ENCODE measurements at regions not wholly inside any gene's neighbourhood (a gene's known extent, or its start where the extent isn't known, plus 50 kb on each side); places are given as distances from the start of the nearest gene placed in this dataset.

DNA sequence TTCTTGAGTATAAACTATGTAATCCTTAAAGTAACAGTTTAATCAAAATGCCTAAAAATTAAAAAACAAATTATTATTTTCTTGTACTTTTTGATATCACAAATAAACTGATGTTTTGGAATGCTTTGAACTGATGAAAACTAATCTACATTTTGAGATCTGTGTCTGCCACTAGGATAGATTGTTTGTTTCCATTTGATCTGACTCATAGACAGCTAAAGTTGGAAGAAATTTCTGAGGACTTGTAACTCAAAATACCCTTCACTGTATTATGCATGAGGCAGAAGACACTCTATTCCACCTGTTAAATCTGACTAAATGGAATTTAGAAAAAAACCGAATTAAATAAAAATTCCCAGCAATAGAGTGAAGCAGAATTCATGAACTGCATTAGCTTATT lies 1400.0 kb upstream of the FLRT2 start:
- TF ChIP-seq POLR2AphosphoS5 (IDR thresholded peaks at IDR 0.05) (no peak), POLR2A (IDR thresholded peaks at IDR 0.05) (no peak), EP300 (IDR thresholded peaks at IDR 0.05) (no peak)
- TF ChIP-seq, protein P1, sequence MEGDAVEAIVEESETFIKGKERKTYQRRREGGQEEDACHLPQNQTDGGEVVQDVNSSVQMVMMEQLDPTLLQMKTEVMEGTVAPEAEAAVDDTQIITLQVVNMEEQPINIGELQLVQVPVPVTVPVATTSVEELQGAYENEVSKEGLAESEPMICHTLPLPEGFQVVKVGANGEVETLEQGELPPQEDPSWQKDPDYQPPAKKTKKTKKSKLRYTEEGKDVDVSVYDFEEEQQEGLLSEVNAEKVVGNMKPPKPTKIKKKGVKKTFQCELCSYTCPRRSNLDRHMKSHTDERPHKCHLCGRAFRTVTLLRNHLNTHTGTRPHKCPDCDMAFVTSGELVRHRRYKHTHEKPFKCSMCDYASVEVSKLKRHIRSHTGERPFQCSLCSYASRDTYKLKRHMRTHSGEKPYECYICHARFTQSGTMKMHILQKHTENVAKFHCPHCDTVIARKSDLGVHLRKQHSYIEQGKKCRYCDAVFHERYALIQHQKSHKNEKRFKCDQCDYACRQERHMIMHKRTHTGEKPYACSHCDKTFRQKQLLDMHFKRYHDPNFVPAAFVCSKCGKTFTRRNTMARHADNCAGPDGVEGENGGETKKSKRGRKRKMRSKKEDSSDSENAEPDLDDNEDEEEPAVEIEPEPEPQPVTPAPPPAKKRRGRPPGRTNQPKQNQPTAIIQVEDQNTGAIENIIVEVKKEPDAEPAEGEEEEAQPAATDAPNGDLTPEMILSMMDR (IDR thresholded peaks at IDR 0.05): no peak
- 85% methylated on average over 1 of the region's 1 CpG for WGBS
- H3K36me3 ChIP-seq: no peaks in the 10 kb centered on the region
- no peaks in the 10 kb centered on the region for H3K27me3 ChIP-seq
- DNase-seq (ENCODE audit: low spot score in 2 of 2): no peak
- H3K27ac ChIP-seq: no peak overlapping the region
- H3K4me3 ChIP-seq: no peak overlapping the region
- no peaks in the 10 kb centered on the region for H3K9me3 ChIP-seq
- H3K4me1 ChIP-seq: no peaks in the 10 kb centered on the region

DNA sequence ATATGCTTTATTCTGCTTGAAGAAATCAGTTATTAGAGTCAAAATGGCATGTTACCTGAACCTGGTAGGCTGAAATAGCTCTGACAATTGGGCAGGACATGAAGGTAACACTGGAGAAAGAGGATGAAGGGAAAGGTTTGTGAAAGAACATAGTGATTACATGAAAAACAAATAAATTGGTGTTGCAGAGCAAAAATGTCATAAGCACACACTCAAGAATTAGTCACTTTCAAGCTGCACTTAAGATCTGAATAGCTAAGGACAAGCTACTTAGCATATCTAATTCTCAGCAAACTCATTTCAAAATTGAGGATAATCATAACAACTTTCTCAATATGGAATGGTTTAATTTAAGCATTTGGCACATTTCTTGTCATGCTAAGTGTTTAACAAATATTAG lies 1398.0 kb upstream of the FLRT2 start:
- DNase-seq (ENCODE audit: low spot score in 2 of 2): no peak
- no peaks in the 10 kb centered on the region for H3K9me3 ChIP-seq
- no peak overlapping the region for H3K4me3 ChIP-seq
- H3K36me3 ChIP-seq: no peaks in the 10 kb centered on the region
- H3K27me3 ChIP-seq: no peaks in the 10 kb centered on the region
- TF ChIP-seq, protein P1 (IDR thresholded peaks at IDR 0.05): no peak
- TF ChIP-seq POLR2A (IDR thresholded peaks at IDR 0.05): no peak
- TF ChIP-seq EP300 (IDR thresholded peaks at IDR 0.05): no peak
- no peak for TF ChIP-seq POLR2AphosphoS5 (IDR thresholded peaks at IDR 0.05)
- no peaks in the 10 kb centered on the region for H3K4me1 ChIP-seq
- H3K27ac ChIP-seq: no peak overlapping the region

DNA sequence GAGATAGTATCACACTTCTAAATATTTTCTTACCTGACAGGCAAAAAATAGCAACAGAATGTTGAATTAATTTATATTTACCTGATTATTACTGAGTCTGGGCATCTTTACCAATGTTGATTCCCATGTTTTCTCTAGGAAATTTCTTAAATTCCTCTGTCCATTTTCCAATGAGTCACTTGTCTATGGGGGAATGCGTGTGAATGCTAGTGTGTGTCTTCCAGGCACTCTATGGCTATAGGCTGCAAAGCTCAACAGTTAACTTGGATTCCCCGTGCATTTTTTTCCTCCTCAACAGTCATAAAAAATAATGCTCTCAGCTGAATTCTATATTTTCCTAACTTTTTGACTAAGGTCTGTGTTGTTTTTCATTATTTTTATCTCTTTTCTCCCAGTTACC lies 1385.8 kb upstream of the FLRT2 start:
- no peak overlapping the region for H3K27ac ChIP-seq
- H3K4me1 ChIP-seq: no peaks in the 10 kb centered on the region
- TF ChIP-seq EP300 (IDR thresholded peaks at IDR 0.05): no peak
- TF ChIP-seq POLR2A (IDR thresholded peaks at IDR 0.05): no peak
- TF ChIP-seq POLR2AphosphoS5 (IDR thresholded peaks at IDR 0.05): no peak
- TF ChIP-seq, protein P1 (IDR thresholded peaks at IDR 0.05): no peak
- no peaks in the 10 kb centered on the region for H3K27me3 ChIP-seq
- no peaks in the 10 kb centered on the region for H3K36me3 ChIP-seq
- H3K4me3 ChIP-seq: no peak overlapping the region
- no peaks in the 10 kb centered on the region for H3K9me3 ChIP-seq
- no peak for DNase-seq (ENCODE audit: low spot score in 2 of 2)
- 75% methylated on average over 2 of the region's 2 CpGs for WGBS

GRCh38 chr14:84152452-84152851 lies 1377.5 kb upstream of the FLRT2 start:
- TF ChIP-seq, protein P1 (IDR thresholded peaks at IDR 0.05): no peak
- TF ChIP-seq EP300 (IDR thresholded peaks at IDR 0.05) (no peak), POLR2AphosphoS5 (IDR thresholded peaks at IDR 0.05) (no peak), POLR2A (IDR thresholded peaks at IDR 0.05) (no peak)
- no peak for DNase-seq (ENCODE audit: low spot score in 2 of 2)
- Histone ChIP-seq H3K9me3 (no peaks in the 10 kb centered on the region), H3K4me1 (no peaks in the 10 kb centered on the region), H3K4me3 (no peak overlapping the region), H3K27ac (no peak overlapping the region), H3K27me3 (no peaks in the 10 kb centered on the region), H3K36me3 (no peaks in the 10 kb centered on the region)
- WGBS: 90% methylated on average over 14 of the region's 14 CpGs

DNA sequence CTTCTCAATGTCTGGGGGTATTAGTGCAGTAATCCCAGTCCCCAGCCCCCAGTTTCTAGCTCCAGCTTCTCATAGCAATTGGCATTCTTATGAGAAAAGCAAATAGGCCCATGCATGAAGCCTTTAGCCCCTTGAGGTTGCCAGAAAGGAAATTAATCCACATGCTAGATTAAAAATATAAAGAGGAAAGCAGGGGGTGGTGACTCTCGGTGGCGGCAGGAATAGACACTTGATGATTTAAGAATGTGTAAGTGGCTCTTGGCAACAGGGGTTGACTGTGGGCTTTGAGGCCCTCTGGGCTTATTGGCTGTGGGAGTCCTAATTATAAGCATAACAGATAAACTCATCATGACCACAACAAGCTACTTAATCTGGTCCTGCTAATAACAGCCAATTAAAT lies 1367.3 kb upstream of the FLRT2 start:
- H3K9me3 ChIP-seq: no peaks in the 10 kb centered on the region
- no peaks in the 10 kb centered on the region for H3K27me3 ChIP-seq
- TF ChIP-seq POLR2AphosphoS5 (IDR thresholded peaks at IDR 0.05) (no peak), EP300 (IDR thresholded peaks at IDR 0.05) (no peak), POLR2A (IDR thresholded peaks at IDR 0.05) (no peak)
- TF ChIP-seq, protein P1 (IDR thresholded peaks at IDR 0.05): no peak
- H3K27ac ChIP-seq: no peak overlapping the region
- H3K36me3 ChIP-seq: no peaks in the 10 kb centered on the region
- DNase-seq (ENCODE audit: low spot score in 2 of 2): no peak
- WGBS: 33% methylated on average over 2 of the region's 2 CpGs
- H3K4me3 ChIP-seq: no peak overlapping the region
- no peaks in the 10 kb centered on the region for H3K4me1 ChIP-seq
